ENCODE measurements at regions not wholly inside any gene's neighbourhood (a gene's known extent, or its start where the extent isn't known, plus 50 kb on each side); places are given as distances from the start of the nearest gene placed in this dataset.

DNA sequence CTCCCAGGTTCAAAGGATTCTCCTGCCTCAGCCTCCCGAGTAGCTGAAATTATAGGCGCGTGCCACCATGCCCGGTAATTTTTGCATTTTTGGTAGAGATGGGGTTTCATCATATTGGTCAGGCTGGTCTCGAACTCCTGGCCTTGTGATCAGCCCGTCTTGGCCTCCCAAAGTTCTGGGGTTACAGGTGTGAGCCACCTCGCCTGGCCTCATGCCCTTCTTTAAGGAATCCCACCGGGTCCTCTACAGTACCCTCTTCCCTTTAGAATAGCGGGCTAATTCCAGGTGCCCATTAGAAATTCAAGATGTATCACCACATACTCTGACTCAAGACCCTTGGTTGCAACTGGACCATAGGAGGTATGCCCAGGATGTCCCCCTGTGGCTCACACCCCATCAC, 74.2 kb upstream of the ZNF536 start:
- Mint-ChIP-seq H3K27me3 (no peaks in the 10 kb centered on the region), H3K4me3 (no peak overlapping the region), H3K9me3 (no peaks in the 10 kb centered on the region), H3K27ac (no peak overlapping the region), H3K4me1 (no peaks in the 10 kb centered on the region), H3K36me3 (ENCODE audit: low read depth) (no peaks in the 10 kb centered on the region)
- CTCF ChIA-PET: no interaction called here
- POLR2A ChIA-PET: no interaction called here
- no peak for DNase-seq

DNA sequence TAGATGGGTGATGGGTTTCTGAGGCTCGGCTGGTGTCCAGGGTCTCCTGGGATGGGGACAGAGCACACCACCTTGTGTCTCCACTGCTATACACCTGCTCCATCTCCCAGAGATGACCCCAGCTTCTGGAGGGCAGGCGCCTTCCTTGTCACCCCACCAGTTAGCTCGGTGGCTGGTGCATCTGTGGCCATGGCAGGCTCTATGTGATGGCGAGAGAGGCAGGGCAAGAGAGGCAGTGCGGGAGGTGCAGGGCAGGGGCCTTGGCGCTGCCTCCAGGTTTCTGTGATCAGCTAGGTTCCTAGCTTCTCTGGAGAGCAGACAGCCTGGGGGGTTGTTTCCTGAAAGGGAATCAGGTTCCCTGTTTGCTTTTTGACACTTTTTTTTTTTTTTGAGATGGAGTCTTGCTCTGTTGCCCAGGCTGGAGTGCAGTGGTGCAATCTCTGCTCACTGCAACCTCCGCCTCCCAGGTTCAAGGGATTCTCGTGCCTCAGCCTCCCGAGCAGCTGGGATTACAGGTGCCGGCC, 69.0 kb upstream of the ZNF536 start:
- no peaks in the 10 kb centered on the region for H3K9me3 Mint-ChIP-seq
- no peaks in the 10 kb centered on the region for H3K4me1 Mint-ChIP-seq
- ChIA-PET POLR2A (no interaction called here), CTCF (interaction anchor here (0.6 to 0.8 kb wide), 2 partner anchors 37 to 554 kb away, joined by 3 to 5 read pairs; no protein-coding TSS in a partner anchor)
- H3K36me3 Mint-ChIP-seq (ENCODE audit: low read depth): no peaks in the 10 kb centered on the region
- DNase-seq: no peak
- no peaks in the 10 kb centered on the region for H3K27me3 Mint-ChIP-seq
- H3K4me3 Mint-ChIP-seq: no peak overlapping the region
- H3K27ac Mint-ChIP-seq: no peak overlapping the region

DNA sequence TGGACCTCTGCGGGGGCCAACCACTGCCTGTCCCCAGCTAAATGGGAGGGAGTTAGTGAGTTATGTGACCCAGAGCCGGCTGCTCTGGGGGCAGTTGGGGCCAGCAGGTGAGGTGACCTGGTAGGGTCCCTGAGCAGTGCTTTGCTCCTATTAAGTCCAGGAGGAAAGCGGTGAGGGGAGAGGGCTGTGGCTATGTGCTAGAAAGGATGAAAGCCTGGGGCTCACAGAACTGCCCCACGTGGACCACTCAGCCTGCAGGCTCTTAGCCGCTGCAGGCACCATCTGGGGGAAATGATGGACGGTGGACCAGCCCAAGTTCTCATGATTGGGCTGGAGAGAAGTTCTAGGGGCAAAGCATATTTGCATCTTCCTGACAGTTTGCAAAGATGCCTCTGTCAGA, 67.6 kb upstream of the ZNF536 start:
- ChIA-PET POLR2A (no interaction called here), CTCF (no interaction called here)
- H3K27me3 Mint-ChIP-seq: no peaks in the 10 kb centered on the region
- no peak overlapping the region for H3K4me3 Mint-ChIP-seq
- no peaks in the 10 kb centered on the region for H3K36me3 Mint-ChIP-seq (ENCODE audit: low read depth)
- H3K4me1 Mint-ChIP-seq: no peaks in the 10 kb centered on the region
- no peak overlapping the region for H3K27ac Mint-ChIP-seq
- H3K9me3 Mint-ChIP-seq: no peaks in the 10 kb centered on the region
- no peak for DNase-seq

DNA sequence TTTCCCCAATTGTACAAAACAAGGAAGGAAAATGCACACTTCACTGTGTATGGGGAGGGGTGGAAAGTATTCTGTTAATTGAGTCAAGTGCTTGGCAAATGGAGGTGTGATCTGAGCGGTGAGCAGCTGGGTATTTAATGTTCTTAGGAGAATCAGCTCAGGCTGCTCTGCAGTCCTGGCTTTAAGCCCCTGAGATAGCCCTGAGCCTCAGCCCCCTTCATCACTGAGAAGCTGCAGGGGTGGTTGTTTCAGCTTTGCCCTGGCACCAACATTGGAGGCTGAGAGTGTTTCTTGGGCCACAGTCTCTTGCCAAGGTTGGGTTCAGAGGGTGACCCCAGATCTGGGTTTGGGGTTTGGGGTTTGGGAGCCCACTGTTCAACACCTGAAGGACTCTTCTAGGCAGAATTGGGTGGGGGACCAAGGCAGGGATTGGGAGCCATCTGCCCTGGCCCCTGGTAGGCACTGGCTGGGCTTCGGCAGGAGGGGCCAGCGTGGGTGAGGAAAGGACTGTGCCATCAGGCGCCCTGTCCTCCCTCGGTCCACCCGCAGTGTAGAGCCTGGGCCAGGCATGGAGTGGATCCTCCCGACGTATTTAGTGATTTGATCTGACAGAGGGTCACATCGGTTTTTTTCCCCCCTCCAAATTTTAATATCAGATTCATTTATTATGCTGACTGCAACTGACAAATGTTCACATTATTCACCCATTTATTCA, 66.7 kb upstream of the ZNF536 start:
- H3K4me1 Mint-ChIP-seq: no peaks in the 10 kb centered on the region
- CTCF ChIA-PET: no interaction called here
- POLR2A ChIA-PET: no interaction called here

DNA sequence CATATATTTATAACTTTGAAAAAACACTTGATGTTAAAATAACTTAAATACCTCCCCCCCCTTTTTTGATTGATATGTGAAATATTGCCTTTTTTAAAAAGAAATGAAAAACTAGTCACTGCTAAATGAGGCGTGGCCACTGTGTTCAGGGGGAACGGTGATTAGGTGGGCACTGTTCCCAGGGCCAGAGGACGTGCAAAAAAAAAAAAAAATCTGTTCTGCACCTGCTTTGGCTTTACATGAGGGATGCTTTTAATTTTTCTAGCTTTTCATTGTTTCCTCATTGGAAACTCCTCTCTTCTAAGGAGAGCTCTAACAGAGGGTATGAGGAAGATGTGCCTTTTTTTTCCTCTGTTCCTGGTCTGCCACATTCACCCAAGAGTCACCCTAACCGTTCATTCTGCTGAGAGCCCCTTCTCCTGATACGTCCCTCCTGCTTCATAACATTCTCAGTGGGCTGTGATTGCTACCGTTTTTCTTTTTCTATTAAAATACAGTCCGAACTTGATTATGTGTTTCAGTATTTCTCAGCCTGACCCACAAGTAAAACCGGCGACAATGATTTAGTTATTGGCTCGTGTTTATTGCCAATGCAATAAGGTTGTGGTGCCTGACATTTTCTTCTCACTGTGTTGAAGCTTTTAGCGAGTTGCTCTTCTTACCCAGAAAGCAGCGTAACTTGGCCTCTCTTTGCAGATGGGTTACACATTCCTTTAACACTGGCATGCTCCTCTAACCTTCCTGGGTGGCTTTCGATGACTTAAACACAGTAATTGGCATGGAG, 64.8 kb upstream of the ZNF536 start:
- Mint-ChIP-seq H3K9me3 (no peaks in the 10 kb centered on the region), H3K36me3 (ENCODE audit: low read depth) (no peaks in the 10 kb centered on the region), H3K27me3 (no peaks in the 10 kb centered on the region), H3K27ac (no peak overlapping the region), H3K4me3 (no peak overlapping the region), H3K4me1 (no peaks in the 10 kb centered on the region)
- no peak for DNase-seq
- ChIA-PET POLR2A (no interaction called here), CTCF (interaction anchor here (0.6 kb wide), 1 partner anchor 73 kb away, joined by 3 read pairs; no protein-coding TSS in a partner anchor)

More for the DNA sequence above, 66.7 kb upstream of the ZNF536 start:
- H3K27me3 Mint-ChIP-seq: no peaks in the 10 kb centered on the region
- H3K27ac Mint-ChIP-seq: no peak overlapping the region
- H3K36me3 Mint-ChIP-seq (ENCODE audit: low read depth): no peaks in the 10 kb centered on the region
- no peak overlapping the region for H3K4me3 Mint-ChIP-seq
- no peak for DNase-seq
- H3K9me3 Mint-ChIP-seq: no peaks in the 10 kb centered on the region

DNA sequence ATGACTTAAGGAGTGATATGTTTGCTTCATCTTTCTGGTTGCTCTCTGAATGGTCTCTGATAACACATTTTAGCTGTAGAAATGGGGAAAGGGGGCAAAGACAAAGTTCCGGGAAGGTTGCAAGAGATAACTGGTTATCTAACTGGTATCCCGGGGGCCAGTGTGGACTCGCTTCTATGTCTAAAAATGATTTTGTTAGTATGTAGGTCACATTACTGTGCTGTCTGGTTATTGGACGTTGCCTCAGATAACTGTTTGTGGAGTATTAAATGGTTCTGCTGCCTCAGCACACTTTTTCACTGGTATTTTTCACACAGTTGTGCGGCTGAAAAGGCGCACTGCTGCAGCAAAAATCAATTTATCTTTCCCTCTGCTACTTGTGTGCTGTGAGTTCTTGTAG, 63.0 kb upstream of the ZNF536 start:
- H3K9me3 Mint-ChIP-seq: no peaks in the 10 kb centered on the region
- no peaks in the 10 kb centered on the region for H3K27me3 Mint-ChIP-seq
- CTCF ChIA-PET: no interaction called here
- POLR2A ChIA-PET: no interaction called here
- no peaks in the 10 kb centered on the region for H3K36me3 Mint-ChIP-seq (ENCODE audit: low read depth)
- DNase-seq: no peak
- H3K4me3 Mint-ChIP-seq: no peak overlapping the region
- H3K27ac Mint-ChIP-seq: no peak overlapping the region
- H3K4me1 Mint-ChIP-seq: no peaks in the 10 kb centered on the region

DNA sequence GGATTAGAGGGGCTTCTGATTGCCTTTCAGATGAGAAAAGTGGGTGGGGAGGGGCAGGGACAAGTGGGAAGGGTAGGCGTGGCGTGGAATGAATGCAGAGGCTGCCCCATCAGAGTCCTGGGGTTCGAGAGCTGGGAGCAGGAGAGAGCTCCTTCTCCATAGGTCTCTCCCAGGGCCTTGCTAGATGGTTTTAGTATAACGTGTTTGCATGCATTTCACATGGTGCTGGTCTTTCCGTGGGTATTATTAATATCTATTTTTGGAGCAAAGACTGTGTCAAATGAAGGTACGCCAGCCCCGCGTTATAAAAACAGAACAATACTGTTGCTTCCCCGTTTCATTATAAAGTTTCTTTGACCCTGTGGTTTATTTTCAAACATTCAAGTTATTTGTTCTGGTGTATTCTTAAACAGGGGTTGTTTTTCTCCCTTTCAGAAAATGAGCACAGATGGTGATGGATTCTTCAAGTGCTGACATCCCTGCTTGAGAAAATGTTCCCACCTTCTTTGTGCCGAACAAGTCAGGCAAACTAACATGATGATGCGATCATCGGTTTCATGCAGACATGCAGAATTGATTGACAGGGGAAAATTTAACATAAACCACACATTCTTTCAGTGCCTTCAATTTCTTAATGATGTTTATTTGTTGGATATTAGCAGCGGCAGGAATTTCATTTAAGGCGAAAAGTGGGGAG, 62.1 kb upstream of the ZNF536 start:
- Mint-ChIP-seq H3K4me3 (no peak overlapping the region), H3K4me1 (no peaks in the 10 kb centered on the region), H3K27me3 (no peaks in the 10 kb centered on the region), H3K36me3 (ENCODE audit: low read depth) (no peaks in the 10 kb centered on the region), H3K27ac (no peak overlapping the region), H3K9me3 (no peaks in the 10 kb centered on the region)
- ChIA-PET POLR2A (no interaction called here), CTCF (no interaction called here)
- no peak for DNase-seq

DNA sequence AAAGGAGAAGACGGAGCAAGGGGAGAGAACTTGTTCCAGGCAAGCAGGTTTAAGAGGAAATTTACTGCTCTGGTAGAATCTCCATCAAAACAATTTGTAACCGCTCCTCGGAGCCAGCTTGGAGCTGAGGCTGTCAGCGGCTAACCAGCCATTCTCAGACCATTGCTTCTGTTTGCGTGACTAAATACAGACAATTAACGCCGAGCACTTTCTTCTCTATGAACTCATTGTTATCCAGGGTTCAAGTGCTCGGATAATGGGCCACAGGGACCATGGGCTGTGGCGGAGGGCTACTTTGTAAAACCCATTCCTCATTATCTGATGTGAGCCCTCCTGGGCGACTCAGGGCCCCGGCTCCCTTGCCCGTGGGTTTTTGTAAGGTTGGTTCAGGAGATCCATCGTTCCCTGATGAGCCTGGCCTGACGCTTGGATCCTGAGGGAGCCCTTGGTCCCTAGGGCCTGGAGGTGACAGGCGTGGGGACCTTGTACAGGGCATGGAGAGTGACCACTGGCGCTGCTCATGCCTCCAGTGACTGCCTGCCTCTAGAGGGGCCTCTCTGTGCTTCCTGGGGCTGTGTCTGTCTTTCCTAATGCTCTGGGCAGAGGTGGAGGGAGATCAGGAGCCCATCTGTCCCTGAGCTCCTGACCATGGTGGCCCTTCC, 61.5 kb upstream of the ZNF536 start:
- H3K4me3 Mint-ChIP-seq: no peak overlapping the region
- H3K27me3 Mint-ChIP-seq: no peaks in the 10 kb centered on the region
- CTCF ChIA-PET: no interaction called here
- no peak for DNase-seq
- H3K9me3 Mint-ChIP-seq: no peaks in the 10 kb centered on the region
- H3K36me3 Mint-ChIP-seq (ENCODE audit: low read depth): no peaks in the 10 kb centered on the region
- POLR2A ChIA-PET: no interaction called here
- H3K4me1 Mint-ChIP-seq: no peaks in the 10 kb centered on the region
- no peak overlapping the region for H3K27ac Mint-ChIP-seq

DNA sequence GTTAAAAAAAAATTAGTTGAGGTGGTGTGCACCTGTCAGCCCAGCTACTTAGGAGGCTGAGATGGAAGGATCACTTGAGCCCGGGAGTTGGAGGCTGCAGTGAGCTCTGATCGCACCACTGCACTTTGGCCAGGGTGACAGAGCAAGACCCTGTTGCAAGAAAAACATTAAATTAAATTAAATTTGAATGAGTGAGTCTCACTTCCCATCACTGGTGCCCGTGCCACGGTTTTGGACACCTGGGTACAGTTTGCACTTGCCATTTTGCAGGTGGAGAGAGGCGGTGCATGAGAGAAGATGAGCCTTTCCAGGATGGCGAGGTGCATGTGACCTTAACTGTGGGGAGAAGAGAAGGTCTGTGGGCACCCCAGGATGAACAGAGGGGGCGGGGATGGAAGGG, 60.3 kb upstream of the ZNF536 start:
- Mint-ChIP-seq H3K27ac (no peak overlapping the region), H3K4me1 (no peaks in the 10 kb centered on the region), H3K9me3 (no peaks in the 10 kb centered on the region), H3K36me3 (ENCODE audit: low read depth) (no peaks in the 10 kb centered on the region), H3K4me3 (no peak overlapping the region), H3K27me3 (no peaks in the 10 kb centered on the region)
- ChIA-PET POLR2A (no interaction called here), CTCF (no interaction called here)
- no peak for DNase-seq

DNA sequence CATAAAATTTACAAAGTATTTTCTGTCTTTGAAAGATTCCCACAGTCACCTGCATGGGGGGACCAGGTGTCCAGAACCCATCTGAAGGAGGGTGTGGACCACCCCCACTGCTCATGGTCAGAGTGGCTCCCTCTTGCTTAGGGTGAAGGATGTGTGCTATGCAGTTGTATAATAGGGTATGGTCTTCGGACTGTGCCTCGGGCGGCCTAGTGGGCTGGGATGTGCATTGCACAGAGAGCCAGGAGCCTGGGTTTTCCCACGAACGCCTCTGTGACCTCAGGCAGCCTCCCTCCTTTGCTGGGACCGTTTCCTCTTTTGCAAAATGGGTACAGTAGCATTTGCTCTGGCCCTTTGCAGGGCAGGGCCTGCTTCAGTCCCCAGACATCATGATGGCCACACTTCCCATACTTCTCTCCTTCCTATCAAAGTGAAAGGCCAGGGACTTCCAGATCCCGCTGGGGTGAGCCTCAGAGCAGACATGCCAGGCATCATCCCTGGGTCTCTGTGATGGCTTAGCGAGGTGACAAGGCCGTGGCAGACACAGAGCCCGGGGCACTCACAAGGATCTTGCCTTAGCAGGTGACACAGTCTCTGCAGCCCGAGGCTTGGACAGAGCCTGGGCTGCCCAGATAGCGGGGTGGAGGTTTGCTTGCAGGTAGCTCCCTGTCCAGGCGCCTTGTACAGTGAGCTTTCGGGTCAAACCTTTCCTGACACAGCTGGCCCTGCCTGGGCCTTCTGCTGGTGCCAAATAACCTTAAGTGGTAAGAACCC, 59.4 kb upstream of the ZNF536 start:
- Mint-ChIP-seq H3K27me3 (no peaks in the 10 kb centered on the region), H3K9me3 (no peaks in the 10 kb centered on the region), H3K36me3 (ENCODE audit: low read depth) (no peaks in the 10 kb centered on the region), H3K4me1 (no peaks in the 10 kb centered on the region), H3K27ac (no peak overlapping the region), H3K4me3 (no peak overlapping the region)
- no peak for DNase-seq
- ChIA-PET CTCF (no interaction called here), POLR2A (no interaction called here)

DNA sequence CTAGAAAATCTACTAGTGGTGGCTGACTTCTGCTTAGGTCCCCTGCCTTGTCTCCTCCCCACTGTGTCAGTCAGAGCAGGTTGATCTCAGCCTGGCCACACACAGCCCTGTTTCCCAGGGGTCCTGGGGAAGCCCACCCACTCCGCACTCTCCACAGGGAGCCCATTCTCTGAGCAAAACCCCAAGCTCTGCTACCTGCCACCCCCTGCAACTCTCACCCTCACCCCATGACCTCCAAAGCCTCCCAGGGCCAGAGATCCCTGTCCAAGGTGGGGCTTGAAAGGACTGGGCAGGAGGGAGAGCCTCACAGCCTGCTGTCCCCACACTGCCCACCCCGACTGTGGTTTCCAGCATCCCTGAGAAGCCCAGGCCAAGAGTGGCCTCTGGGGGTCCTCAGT, 58.8 kb upstream of the ZNF536 start:
- no peak overlapping the region for H3K4me3 Mint-ChIP-seq
- ChIA-PET CTCF (no interaction called here), POLR2A (no interaction called here)
- H3K9me3 Mint-ChIP-seq: no peaks in the 10 kb centered on the region
- DNase-seq: no peak
- no peaks in the 10 kb centered on the region for H3K4me1 Mint-ChIP-seq
- H3K27ac Mint-ChIP-seq: no peak overlapping the region
- no peaks in the 10 kb centered on the region for H3K36me3 Mint-ChIP-seq (ENCODE audit: low read depth)
- no peaks in the 10 kb centered on the region for H3K27me3 Mint-ChIP-seq

DNA sequence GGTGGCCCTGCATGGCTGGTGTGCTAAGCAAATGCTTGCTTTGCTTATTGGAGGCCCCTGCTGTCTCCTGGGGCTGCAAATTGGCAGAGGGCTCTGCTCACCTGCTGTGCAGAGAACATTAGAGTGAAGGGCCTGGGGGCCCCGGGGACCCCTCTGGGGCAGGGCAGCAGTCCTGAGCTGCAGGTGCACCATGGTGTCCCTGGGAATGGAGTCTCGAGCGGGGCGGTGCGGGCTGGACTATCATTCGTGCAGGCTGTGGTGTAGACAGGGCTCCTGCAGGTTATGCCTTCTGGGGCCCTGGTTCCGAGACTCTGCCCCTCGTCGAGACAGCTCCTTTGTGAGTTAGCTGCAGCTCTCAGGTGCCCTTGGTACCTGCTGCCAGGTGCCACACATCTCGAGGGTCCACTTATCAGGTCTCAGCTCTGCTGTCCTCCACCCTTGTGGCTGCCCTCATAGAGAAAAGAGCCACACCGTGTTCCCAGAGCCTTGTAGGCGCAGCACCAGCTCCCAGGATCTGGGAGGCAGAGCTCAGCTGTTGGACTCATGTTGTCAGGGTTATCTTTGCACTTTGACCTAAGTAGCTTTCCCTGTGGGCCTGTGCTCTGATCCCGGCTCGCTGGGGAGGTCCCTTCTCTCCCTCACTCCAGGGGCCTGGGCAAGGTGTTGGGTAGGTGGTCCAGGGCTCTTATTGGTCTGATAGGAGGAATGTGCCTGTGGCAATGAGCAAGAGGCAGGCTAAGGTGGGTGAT, 58.0 kb upstream of the ZNF536 start:
- Mint-ChIP-seq H3K4me3 (no peak overlapping the region), H3K27me3 (no peaks in the 10 kb centered on the region), H3K4me1 (no peaks in the 10 kb centered on the region), H3K27ac (no peak overlapping the region), H3K36me3 (ENCODE audit: low read depth) (no peaks in the 10 kb centered on the region), H3K9me3 (no peaks in the 10 kb centered on the region)
- ChIA-PET CTCF (no interaction called here), POLR2A (no interaction called here)
- no peak for DNase-seq
